ENCODE measurements at regions not wholly inside any gene's neighbourhood (a gene's known extent, or its start where the extent isn't known, plus 50 kb on each side); places are given as distances from the start of the nearest gene placed in this dataset.

GRCh38 chr3:177711637-177712036 is 514.4 kb upstream of the TBL1XR1 start:
- TF ChIP-seq CTCF (IDR thresholded peaks at IDR 0.05), result no peak

DNA sequence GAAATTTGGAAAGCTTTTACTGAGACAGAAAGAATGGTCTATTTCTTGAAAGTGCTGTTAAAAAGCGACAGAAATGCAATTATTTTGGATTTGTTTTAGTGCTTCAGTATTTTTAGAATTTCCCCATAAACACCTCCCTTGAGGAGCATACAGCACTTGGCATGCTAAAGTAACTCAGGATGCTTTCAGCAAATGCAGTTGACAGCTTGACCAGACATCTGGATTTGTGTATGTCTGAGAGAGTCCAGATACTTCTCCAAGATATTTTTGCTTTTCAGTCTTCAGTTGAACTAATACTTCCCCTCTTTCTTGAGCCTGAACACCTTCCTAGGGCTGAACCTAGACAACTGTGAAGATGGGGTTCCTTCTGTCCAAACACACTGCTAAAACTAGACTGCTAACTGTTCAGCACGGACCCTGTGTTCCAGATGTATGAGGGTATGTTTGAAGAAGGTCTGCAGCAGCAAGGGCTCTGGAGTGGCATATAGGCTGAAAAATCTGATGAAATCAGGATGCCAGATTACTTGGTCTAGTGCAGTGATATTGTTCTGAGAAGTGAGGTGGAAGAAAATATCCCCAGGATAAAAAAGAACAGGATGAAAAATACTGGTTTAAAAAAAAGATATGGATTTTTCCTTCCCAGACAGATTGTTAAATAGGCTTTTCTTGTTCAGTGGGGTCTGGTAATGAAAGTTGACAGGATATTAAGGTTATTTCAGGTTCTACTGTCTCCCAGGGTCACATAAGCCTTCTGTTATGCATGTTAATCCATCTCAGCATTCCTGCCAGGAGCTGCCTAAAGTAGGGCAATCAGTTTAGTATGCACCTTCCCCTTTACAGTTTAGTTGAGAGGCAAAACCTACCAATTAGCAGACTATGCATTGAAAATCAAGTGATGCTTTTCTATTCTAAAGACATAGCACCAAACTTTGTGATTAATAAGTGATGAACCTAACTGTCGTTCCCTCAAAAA is 516.9 kb upstream of the TBL1XR1 start:
- TF ChIP-seq CTCF (IDR thresholded peaks at IDR 0.05), result no peak

DNA sequence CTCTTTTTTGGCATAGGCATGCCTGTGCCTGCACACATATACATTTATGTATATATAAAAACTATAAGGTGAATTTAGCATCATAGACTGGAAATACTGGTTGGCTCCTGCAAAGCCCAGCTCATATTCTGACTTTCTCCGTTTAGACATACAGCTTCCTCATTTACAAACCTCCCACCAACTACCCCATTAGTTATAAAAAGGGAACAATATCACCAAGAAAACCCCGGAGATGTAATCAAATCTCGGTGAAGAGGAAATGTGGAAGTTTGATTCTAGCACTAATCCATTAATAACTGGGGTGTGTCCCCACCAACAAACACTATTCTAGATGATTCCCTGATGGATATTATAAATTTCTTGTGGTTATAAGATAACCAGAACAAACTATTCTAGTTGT is 517.7 kb upstream of the TBL1XR1 start:
- no peak for TF ChIP-seq CTCF (IDR thresholded peaks at IDR 0.05)

GRCh38 chr3:177715980-177716379 is 518.7 kb upstream of the TBL1XR1 start:
- no peak for TF ChIP-seq CTCF (IDR thresholded peaks at IDR 0.05)

GRCh38 chr3:177721864-177722785 is 524.8 kb upstream of the TBL1XR1 start:
- no peak for TF ChIP-seq CTCF (IDR thresholded peaks at IDR 0.05)

- TF ChIP-seq CTCF (IDR thresholded peaks at IDR 0.05), result no peak
Observed at GRCh38 chr3:177724020-177724638, 526.8 kb upstream of the TBL1XR1 start.

DNA sequence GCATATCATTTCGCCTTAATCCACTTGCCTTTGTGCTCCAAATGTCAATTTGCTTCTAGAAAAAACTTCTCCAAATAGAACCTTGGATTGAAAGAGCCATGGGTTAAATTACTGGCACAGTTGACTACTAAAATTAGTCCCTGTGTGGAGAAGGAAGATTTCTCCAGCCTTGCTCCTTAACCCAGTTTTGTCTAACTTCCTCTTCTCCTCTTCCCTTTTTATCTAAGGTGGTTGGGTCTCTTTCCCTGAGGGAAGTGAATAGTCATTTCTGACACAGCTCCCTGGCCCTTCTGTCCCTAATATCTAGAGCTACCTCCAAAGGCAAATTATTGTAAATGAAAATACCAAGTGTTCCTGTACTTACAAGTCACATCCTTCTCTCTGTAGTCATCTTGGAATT is 527.9 kb upstream of the TBL1XR1 start:
- TF ChIP-seq CTCF (IDR thresholded peaks at IDR 0.05), result no peak

Measured in LNCAP (cell line).